HepG2 (cell line): ENCODE measurements at regions not wholly inside any gene's neighbourhood (a gene's known extent, or its start where the extent isn't known, plus 50 kb on each side); places are given as distances from the start of the nearest gene placed in this dataset.

ENCODE experiments used
- ATAC-seq: fragments of 200-7000 bp; cut with Tn5 transposase; 3 replicates; pipeline ENCODE4 v1.9.1; 2020; ENCODE audit warnings: mild to moderate bottlenecking, moderate library complexity
- BruUV-seq: library from RNA; stranded (reverse); fragments of 400-500 nt; replicated peaks from 2 replicates; lab custom pipeline; 2021; lab: Mats Ljungman, UMichigan
- CTCF ChIA-PET: fragments of 300-600 bp; formaldehyde crosslinking; extraction: SDS; loops from one replicate; lab custom pipeline; 2021; ENCODE audit warnings: low total read pairs, inconsistent platforms, low intra/inter-chr PET ratio; lab: Yijun Ruan, JAX
- POLR2A ChIA-PET: fragments of 350-600 bp; sonication (Branson Sonifier 250); formaldehyde crosslinking; loops from one replicate; lab custom pipeline; 2020; ENCODE audit warnings: antibody characterized with exemption, inconsistent platforms; lab: Yijun Ruan, JAX
- DNase-seq: peaks from one replicate; pipeline ENCODE4 v3.0.0-alpha.2; 2015; ENCODE audit warnings: low spot score
- FAIRE-seq: peaks from 3 replicates; lab custom pipeline; 2011; peaks lifted over from hg19 to GRCh38; lab: Jason Lieb, UNC
- H2AFZ ChIP-seq: one replicate; pipeline ENCODE4 v1.6.1; 2011; ENCODE audit warnings: low read length, inconsistent platforms
- H3K27ac ChIP-seq: fragments of 300-600 bp; 3 replicates; pipeline ENCODE4 v1.8.0; 2011; ENCODE audit warnings: mixed run types, mild to moderate bottlenecking, mixed read lengths, low read length, inconsistent platforms; ENCODE audit not compliant: insufficient read depth; ENCODE audit errors: extremely low read length
- H3K27me3 ChIP-seq, 2 experiments: fragments of 200-600 bp in 1 of 2; 2 replicates in 1 of 2; 3 replicates in 1 of 2; pipeline versions ENCODE4 v1.6.0 to v1.8.0; 2011; ENCODE audit warnings: low read length in 2 of 2, mild to moderate bottlenecking in 2 of 2, moderate library complexity in 2 of 2, inconsistent platforms in 1 of 2; ENCODE audit not compliant: insufficient read depth in 2 of 2, control insufficient read depth in 1 of 2
- H3K36me3 ChIP-seq, 2 experiments: fragments of 200-600 bp in 1 of 2; replicated peaks in 1 of 2; 2 replicates in 1 of 2; 3 replicates in 1 of 2; pipeline versions ENCODE4 v1.5.1 to v1.8.0; 2011; ENCODE audit warnings: low read length in 2 of 2, inconsistent platforms in 1 of 2; ENCODE audit not compliant: insufficient read depth in 2 of 2, control insufficient read depth in 1 of 2
- H3K4me1 ChIP-seq: 2 replicates; pipeline ENCODE4 v1.5.1; 2012; ENCODE audit warnings: low read length, inconsistent platforms; ENCODE audit not compliant: insufficient read depth
- H3K4me2 ChIP-seq: 2 replicates; pipeline ENCODE4 v1.6.0; 2011; ENCODE audit warnings: low read depth, low read length, inconsistent platforms
- H3K4me3 ChIP-seq, 3 experiments: fragments of 200-600 bp in 1 of 3; sonication (generic), shearing (Covaris generic) in 1 of 3; replicated peaks in 1 of 3; 2 replicates each; pipeline ENCODE4 v1.5.1; 2011 to 2016; ENCODE audit warnings: low read length in 3 of 3, inconsistent platforms in 2 of 3, low read depth in 2 of 3, mild to moderate bottlenecking in 2 of 3, control low read depth in 1 of 3, mixed read lengths in 1 of 3; ENCODE audit not compliant: insufficient read depth in 1 of 3
- H3K79me2 ChIP-seq: one replicate; pipeline ENCODE4 v1.6.1; 2011; ENCODE audit warnings: low read length, inconsistent platforms; ENCODE audit not compliant: insufficient read depth
- H3K9ac ChIP-seq: 2 replicates; pipeline ENCODE4 v1.6.0; 2011; ENCODE audit warnings: mild to moderate bottlenecking, low read depth, low read length, inconsistent platforms; ENCODE audit not compliant: insufficient read depth
- H3K9me3 ChIP-seq: 2 replicates; pipeline ENCODE4 v1.5.1; 2012; ENCODE audit warnings: mild to moderate bottlenecking, low read length
- H4K20me1 ChIP-seq: 2 replicates; pipeline ENCODE4 v1.6.0; 2011; ENCODE audit warnings: inconsistent platforms, mild to moderate bottlenecking, low read length, moderate library complexity; ENCODE audit not compliant: insufficient read depth
- HIVEP1 ChIP-seq: sonication (generic); formaldehyde crosslinking; IDR thresholded peaks from 2 replicates; pipeline ENCODE4 v1.4.0; 2020; ENCODE audit warnings: mild to moderate bottlenecking, missing genetic modification reagents
- HMGA1 ChIP-seq: sonication (generic); formaldehyde crosslinking; conservative IDR thresholded peaks from 2 replicates; pipeline ENCODE4 v1.4.0; 2020; ENCODE audit warnings: missing genetic modification reagents
- IKZF1 ChIP-seq: fragments of 450-650 bp; IDR thresholded peaks from 2 replicates; pipeline ENCODE4 v1.7.1; 2016
- MXD1 ChIP-seq: sonication (generic); formaldehyde crosslinking; IDR thresholded peaks from 2 replicates; pipeline ENCODE4 v1.4.0; 2020; ENCODE audit warnings: mild to moderate bottlenecking, missing genetic modification reagents
- MXD4 ChIP-seq: IDR thresholded peaks from 2 replicates; pipeline ENCODE4 v1.6.1; 2016; ENCODE audit warnings: mild to moderate bottlenecking, missing biosample characterization, missing genetic modification reagents
- SALL2 ChIP-seq: sonication (generic); formaldehyde crosslinking; IDR thresholded peaks from 2 replicates; pipeline ENCODE4 v1.8.1; 2023; ENCODE audit warnings: mild to moderate bottlenecking, missing genetic modification reagents, inconsistent platforms
- SOX13 ChIP-seq, 3 experiments: fragments of 450-650 bp in 1 of 3; sonication (generic) in 1 of 3; formaldehyde crosslinking in 1 of 3; IDR thresholded peaks in 2 of 3; conservative IDR thresholded peaks in 1 of 3; 2 replicates each; pipeline versions ENCODE4 v1.5.0 to v1.6.1; 2016 to 2020; ENCODE audit warnings: antibody characterized with exemption in 1 of 3, mild to moderate bottlenecking in 1 of 3, missing compliant biosample characterization in 1 of 3, missing genetic modification reagents in 1 of 3, moderate library complexity in 1 of 3
- TBX2 ChIP-seq: sonication (generic); formaldehyde crosslinking; IDR thresholded peaks from 2 replicates; pipeline ENCODE4 v1.5.0; 2020; ENCODE audit warnings: missing genetic modification reagents, mild to moderate bottlenecking, borderline replicate concordance
- YEATS4 ChIP-seq: sonication (generic); formaldehyde crosslinking; IDR thresholded peaks from 2 replicates; pipeline ENCODE4 v1.4.0; 2020; ENCODE audit warnings: missing genetic modification reagents, borderline replicate concordance
- ZNF253 ChIP-seq: sonication (generic); formaldehyde crosslinking; IDR thresholded peaks from 2 replicates; pipeline ENCODE4 v1.8.0; 2022; ENCODE audit warnings: mild to moderate bottlenecking, missing genetic modification reagents, borderline replicate concordance
- ZNF256 ChIP-seq: sonication (generic); formaldehyde crosslinking; conservative IDR thresholded peaks from 2 replicates; pipeline ENCODE4 v1.4.0; 2020; ENCODE audit warnings: missing genetic modification reagents
- ZNF260 ChIP-seq: sonication (generic); formaldehyde crosslinking; IDR thresholded peaks from 2 replicates; pipeline ENCODE4 v1.4.0; 2020; ENCODE audit warnings: missing genetic modification reagents, low read depth, mild to moderate bottlenecking, borderline replicate concordance
- ZNF737 ChIP-seq: sonication (generic); formaldehyde crosslinking; IDR thresholded peaks from 2 replicates; pipeline ENCODE4 v1.5.0; 2020; ENCODE audit warnings: missing genetic modification reagents, mild to moderate bottlenecking, borderline replicate concordance
- ZNF766 ChIP-seq: sonication (generic); formaldehyde crosslinking; IDR thresholded peaks from 2 replicates; pipeline ENCODE4 v1.5.0; 2020; ENCODE audit warnings: missing genetic modification reagents, borderline replicate concordance
- WGBS: methylation state at CpG from one replicate; pipeline ENCODE4 v1.1.6; 2017; ENCODE audit warnings: low lambda C conversion rate; 5-methylcytosine and 5-hydroxymethylcytosine counted together
- in situ Hi-C: cut with HindIII; loops from 2 replicates; pipeline ENCODE4 v1.10.0; 2017; ENCODE audit warnings: low pct_unique_long_range_greater_than_20kb; ENCODE audit not compliant: extremely low pct_ligation_motif_present
- intact Hi-C: fragments of 100-400 bp; cut with micrococcal nuclease; formaldehyde crosslinking; loops from one replicate; pipeline ENCODE4 v1.10.0; 2022; ENCODE audit not compliant: unreplicated experiment
- TF ChIP-seq, protein P1 (sequence below): sonication (generic); formaldehyde crosslinking; IDR thresholded peaks from 2 replicates; pipeline ENCODE4 v1.4.0; 2020; ENCODE audit warnings: missing genetic modification reagents

GRCh38 chr6:133187114-133187513 is 54.0 kb upstream of the EYA4 start:
- Histone ChIP-seq H3K27ac (no peak overlapping the region), H3K36me3 (no peaks in the 10 kb centered on the region), H3K9me3 (no peaks in the 10 kb centered on the region), H3K4me3 (no peak overlapping the region), H3K4me1 (no peaks in the 10 kb centered on the region), H4K20me1 (no peaks in the 10 kb centered on the region), H3K9ac (no peak overlapping the region), H3K4me2 (no peak overlapping the region), H3K27me3 (no peaks in the 10 kb centered on the region), H2AFZ (no peak overlapping the region), H3K79me2 (no peaks in the 10 kb centered on the region)
- WGBS: 2% methylated on average over 2 of the region's 2 CpGs
- POLR2A ChIA-PET: no interaction called here
- no TSS peak for BruUV-seq
- ATAC-seq (no peak), FAIRE-seq (no peak), DNase-seq (no peak)
- CTCF ChIA-PET: no interaction called here
- TF ChIP-seq MXD4 (CRISPR knock-in tag) (no peak), ZNF737 (no peak), ZNF256 (no peak)
- intact Hi-C loops: loop anchor here (5.0 kb wide), 1 partner anchor 225 kb away; no protein-coding TSS in a partner anchor
- in situ Hi-C loops: no loop called here

GRCh38 chr6:133187657-133188453 is 53.3 kb upstream of the EYA4 start:
- H3K27ac ChIP-seq: no peak overlapping the region
- no peak overlapping the region for H2AFZ ChIP-seq
- no peaks in the 10 kb centered on the region for H4K20me1 ChIP-seq
- no peak for ATAC-seq
- H3K36me3 ChIP-seq: no peaks in the 10 kb centered on the region
- in situ Hi-C loops: no loop called here
- intact Hi-C loops: loop anchor here (5.0 kb wide), 1 partner anchor 226 kb away; no protein-coding TSS in a partner anchor
- DNase-seq: no peak
- BruUV-seq: no TSS peak
- H3K79me2 ChIP-seq: no peaks in the 10 kb centered on the region
- H3K9ac ChIP-seq: no peak overlapping the region
- no peak for FAIRE-seq
- no peak overlapping the region for H3K4me2 ChIP-seq
- ChIA-PET POLR2A (no interaction called here), CTCF (no interaction called here)
- 19% methylated on average over 2 of the region's 2 CpGs for WGBS
- H3K9me3 ChIP-seq: no peaks in the 10 kb centered on the region
- H3K4me3 ChIP-seq: no peak overlapping the region
- H3K4me1 ChIP-seq: no peaks in the 10 kb centered on the region
- no peaks in the 10 kb centered on the region for H3K27me3 ChIP-seq
- no peak for TF ChIP-seq ZNF737
- no peak for TF ChIP-seq HIVEP1 (CRISPR knock-in tag)
- TF ChIP-seq IKZF1: no peak
- TF ChIP-seq ZNF260: no peak
- TF ChIP-seq SOX13 (IDR thresholded peaks at IDR 0.05): no peak
- TF ChIP-seq SOX13 (CRISPR knock-in tag; conservative IDR thresholded peaks at IDR 0.05 in 1 of 2, IDR thresholded peaks at IDR 0.05 in 1 of 2): no peak
- no peak for TF ChIP-seq YEATS4
- TF ChIP-seq ZNF253 (CRISPR knock-in tag): no peak
- TF ChIP-seq MXD4 (CRISPR knock-in tag): no peak
- TF ChIP-seq, protein P1, sequence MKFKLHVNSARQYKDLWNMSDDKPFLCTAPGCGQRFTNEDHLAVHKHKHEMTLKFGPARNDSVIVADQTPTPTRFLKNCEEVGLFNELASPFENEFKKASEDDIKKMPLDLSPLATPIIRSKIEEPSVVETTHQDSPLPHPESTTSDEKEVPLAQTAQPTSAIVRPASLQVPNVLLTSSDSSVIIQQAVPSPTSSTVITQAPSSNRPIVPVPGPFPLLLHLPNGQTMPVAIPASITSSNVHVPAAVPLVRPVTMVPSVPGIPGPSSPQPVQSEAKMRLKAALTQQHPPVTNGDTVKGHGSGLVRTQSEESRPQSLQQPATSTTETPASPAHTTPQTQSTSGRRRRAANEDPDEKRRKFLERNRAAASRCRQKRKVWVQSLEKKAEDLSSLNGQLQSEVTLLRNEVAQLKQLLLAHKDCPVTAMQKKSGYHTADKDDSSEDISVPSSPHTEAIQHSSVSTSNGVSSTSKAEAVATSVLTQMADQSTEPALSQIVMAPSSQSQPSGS (CRISPR knock-in tag): no peak
- no peak for TF ChIP-seq SALL2 (CRISPR knock-in tag)
- no peak for TF ChIP-seq ZNF766 (CRISPR knock-in tag)
- TF ChIP-seq MXD1 (CRISPR knock-in tag): no peak
- TF ChIP-seq HMGA1 (CRISPR knock-in tag): no peak
- no peak for TF ChIP-seq TBX2 (CRISPR knock-in tag)
